ENCODE measurements at regions not wholly inside any gene's neighbourhood (a gene's known extent, or its start where the extent isn't known, plus 50 kb on each side); places are given as distances from the start of the nearest gene placed in this dataset.

- TF ChIP-seq CTCF (IDR thresholded peaks at IDR 0.05; ENCODE audit: low read depth, low read length, poor library complexity, severe bottlenecking) (no peak), EZH2phosphoT487 (IDR thresholded peaks at IDR 0.05; ENCODE audit: borderline replicate concordance, low read length) (no peak)
These were observed 174.4 kb downstream of the DSEL start for GRCh38 chr18:67342159-67342558.
